NCI-H1694 treated with DMSO at 0.1 percent for 48 hours (cell line): ENCODE measurements at regions not wholly inside any gene's neighbourhood (a gene's known extent, or its start where the extent isn't known, plus 50 kb on each side); places are given as distances from the start of the nearest gene placed in this dataset.
"Not testable (repeated sequence)": the region's sequence is repeated elsewhere in the genome, so short reads cannot be mapped to it uniquely, and the experiment has no call there.

Experiments used
- DNase-seq: peaks from one replicate; lab custom pipeline; 2025; lab: John Stamatoyannopoulos, UW

DNA sequence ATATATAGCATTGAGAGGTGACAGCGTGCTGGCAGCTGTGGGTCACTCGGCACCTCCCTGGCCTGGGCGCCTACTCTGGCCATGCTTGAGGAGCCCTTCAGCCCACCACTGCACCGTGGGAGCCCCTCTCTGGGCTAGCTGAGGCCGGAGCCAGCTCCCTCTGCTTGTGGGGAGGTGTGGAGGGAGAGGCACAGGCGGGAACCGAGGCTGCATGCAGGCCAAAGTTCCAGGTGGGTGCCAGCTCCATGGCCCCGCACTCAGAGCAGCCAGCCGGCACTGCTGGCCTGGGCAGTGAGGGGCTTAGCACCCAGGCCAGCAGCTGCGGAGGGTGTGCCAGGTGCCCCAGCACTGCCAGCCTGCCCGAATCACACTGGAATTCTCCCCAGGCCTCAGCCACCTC, 299.9 kb upstream of the PABPC4L start:
- not testable (repeated sequence) for DNase-seq

DNA sequence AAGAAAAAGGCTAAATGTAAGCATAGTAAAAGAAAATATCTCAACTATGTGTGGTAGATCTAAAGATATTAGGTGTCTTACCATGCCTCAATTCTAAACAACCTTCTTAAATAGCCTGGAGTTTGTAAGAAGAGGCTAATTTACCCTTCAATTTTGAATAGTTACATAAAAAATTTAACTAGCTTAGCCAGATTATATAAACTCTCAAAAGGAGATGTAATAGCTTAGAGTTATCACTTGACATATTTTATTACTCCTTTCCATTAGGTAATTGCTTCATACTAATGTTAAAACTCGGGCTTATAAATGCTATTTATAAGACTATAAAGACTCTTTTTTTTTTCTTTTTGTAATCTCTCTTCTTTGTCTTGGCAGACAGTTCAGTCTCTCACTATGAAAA, 297.5 kb upstream of the PABPC4L start:
- DNase-seq = no peak

DNA sequence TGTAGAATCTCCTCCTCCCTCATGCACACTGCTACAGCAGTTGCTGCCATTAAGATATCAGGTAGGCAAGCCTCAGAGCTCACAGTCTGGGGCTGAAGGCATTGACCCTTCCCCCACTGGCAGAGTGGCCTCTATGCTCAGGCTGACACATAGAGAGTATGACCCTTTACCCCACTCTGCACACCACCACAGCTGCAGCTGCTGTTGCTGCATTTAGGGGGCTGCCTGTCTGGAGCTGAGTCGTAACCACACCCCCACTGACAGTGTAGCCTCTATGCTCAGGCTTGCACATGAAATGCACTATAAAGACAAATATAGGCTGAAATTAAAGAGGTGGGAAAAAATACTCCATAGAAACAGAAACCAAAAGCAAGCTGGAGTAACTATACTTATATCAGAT, 289.3 kb upstream of the PABPC4L start:
- DNase-seq = no peak

DNA sequence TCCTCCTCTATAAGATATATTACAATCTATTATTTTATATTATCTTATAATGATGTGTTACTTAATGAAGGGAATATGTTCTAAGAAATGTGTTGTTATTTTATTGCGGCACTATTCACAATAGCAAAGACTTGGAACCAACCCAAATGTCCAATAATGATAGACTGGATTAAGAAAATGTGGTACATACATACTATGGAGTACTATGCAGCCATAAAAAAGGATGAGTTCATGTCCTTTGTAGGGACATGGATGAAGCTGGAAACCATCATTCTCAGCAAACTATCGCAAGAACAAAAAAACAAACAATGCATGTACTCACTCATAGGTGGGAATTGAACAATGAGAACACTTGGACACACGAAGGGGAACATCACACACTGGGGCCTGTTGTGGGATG, 281.9 kb upstream of the PABPC4L start:
- not testable (repeated sequence) for DNase-seq

DNA sequence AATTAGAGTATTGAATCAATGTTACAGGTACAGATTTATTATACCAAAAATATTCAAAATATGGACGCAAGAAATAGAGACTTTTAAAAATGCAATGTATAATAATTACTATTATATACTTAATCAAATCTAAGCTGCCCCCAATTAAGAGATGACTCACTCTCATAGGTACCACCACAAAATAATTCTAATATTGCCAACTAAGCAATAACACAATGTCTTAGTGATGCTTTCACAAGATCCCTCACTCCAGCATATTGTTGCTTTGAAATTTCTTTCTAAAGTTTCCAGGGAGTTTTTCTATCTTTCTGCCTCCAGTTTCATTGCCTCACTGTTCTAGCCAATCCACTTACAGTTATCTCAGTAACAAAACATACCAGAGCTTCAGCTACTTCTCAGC, 270.0 kb upstream of the PABPC4L start:
- no peak for DNase-seq

DNA sequence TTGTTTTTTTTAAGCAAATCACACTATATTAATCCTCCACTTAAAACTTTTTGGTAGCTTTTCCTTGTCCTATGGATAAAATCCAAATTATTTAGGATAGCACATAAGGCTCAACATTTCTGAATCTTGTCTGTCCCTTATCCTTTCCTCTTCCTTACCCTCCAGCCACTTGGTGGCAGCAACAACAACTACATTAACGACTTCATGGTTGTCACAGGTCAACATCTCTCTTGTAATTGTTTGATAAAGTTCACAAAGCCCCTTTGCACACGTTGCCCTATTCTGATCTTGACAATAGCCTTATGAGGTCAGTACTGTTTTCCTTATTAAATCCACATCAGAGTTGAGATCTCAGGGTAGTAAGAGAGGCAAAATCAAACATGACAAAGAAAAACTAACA, 269.0 kb upstream of the PABPC4L start:
- no peak for DNase-seq

DNA sequence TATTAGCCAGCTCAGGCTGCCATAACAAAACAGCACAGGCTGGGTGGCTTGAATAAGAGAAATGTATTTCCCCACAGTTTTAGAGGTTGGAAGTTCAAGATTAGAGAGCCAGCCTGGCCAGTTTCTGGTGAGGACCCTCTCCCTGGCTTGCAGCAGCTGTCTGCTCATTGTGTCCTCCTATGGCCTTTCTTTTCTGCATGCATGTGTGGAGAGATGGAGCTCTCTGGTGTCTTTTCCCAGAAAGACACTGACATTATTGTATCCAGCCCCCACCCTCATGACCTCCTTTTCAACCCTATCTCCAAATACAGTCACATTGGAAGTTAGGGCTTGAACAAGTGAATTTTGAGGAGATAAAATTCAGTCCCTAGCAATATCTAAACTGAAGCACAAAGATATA, 263.8 kb upstream of the PABPC4L start:
- no peak for DNase-seq

DNA sequence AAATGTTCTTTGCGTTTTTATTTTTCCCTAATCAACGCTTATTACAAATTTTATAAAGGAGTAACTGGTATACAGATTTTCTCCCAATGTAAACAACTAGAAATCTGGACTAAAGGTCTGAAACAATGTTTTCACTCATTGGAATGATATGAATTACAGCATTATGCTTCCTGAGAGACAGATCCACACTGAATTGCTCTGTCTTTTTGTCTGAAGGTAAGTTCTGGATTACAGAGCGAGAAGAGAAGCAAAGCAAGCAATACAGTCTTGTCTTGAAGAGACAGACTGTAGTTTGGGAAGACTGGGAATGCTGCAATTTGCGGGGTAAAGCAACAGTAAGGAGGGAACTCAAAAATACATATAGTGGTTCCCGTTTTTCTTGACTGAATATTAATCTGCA, 262.2 kb upstream of the PABPC4L start:
- no peak for DNase-seq

DNA sequence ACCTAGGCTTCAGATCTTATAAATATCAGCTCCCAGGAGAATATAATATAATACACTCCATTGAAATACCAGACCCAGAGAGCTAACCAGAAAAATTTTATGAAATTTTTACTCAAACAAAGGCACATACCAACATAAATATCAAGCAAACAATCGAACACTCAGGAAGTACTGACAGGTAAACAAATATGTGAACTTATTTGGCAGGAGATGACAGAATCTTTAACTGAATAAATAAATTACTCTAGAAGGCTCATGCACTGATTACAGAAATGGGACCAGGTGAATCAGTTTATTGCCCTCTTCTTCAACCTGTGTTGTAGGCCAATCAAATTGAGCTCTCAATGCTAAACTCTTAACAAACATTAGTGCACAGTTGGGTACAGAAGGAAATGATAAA, 225.2 kb upstream of the PABPC4L start:
- DNase-seq = no peak

DNA sequence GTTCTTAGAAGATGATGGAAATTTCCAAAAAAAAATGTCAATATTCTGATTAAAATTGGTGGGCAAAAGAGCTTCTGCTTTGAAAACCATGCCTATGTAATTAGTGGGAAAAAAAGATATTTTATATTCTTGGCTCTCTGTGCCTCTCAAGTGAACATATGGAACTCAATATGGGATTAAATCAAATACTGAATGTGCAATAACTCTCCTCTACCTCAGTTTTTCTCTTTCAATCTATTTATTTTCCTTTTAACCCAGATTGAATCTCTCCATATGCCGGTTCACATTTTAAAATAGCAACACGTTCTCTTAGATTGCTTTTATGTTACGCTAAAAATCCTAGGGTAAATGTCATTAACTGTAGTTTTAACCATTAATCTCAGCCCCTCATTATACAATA, 224.2 kb upstream of the PABPC4L start:
- DNase-seq = no peak

DNA sequence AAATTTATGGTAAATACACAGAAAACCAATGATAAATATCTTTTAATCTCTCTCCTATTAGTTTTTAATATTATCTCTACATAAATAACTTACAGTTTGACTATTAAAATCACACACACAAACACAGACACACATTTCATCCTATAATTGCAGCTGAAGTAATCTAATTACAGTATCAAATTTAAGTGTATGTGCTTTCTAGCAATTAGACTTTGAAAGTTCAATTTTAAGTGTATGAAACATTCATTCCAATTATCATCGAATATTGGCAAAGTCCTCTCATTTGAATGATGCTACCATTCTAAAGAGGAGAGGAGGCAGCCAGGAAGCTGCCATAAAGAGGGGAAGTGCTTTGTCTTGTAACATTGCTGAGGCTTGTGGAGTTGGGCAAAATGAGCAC, 221.2 kb upstream of the PABPC4L start:
- no peak for DNase-seq

DNA sequence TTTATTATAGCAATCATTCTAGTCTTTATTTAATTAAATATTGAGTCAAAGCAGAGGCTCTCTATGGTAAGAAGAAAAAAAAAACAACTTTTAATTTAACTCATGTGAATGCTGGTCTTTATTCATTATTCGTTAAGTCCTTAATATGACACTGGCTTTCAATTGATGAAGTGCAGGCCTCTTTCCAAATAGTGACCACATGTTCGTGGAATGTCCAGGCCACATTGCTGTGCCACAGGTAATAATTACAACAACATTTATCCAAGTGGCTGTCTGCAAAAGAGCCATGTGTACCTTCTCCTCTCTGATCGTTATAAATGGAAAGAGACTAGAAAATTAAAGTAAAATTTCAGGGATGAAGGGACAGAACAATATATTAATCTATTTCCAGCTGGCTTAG, 220.1 kb upstream of the PABPC4L start:
- DNase-seq = no peak

DNA sequence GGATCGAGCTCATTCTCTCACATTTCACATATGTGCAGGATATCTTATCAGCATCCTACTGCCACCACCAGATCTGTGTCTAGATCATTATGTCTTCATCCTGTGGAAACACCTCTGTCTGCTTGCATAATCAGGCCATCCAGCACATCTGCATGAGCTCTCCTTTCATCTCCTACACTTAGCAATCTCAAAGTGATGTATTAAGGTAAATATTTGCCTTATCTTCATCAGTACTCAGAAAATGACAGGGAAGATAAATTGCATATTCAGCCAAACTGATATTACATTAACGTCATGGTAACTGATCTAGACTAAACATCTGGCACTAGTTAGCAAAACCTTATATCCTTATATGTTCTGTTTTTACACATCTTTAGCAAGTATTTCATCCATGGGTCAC, 207.3 kb upstream of the PABPC4L start:
- no peak for DNase-seq

DNA sequence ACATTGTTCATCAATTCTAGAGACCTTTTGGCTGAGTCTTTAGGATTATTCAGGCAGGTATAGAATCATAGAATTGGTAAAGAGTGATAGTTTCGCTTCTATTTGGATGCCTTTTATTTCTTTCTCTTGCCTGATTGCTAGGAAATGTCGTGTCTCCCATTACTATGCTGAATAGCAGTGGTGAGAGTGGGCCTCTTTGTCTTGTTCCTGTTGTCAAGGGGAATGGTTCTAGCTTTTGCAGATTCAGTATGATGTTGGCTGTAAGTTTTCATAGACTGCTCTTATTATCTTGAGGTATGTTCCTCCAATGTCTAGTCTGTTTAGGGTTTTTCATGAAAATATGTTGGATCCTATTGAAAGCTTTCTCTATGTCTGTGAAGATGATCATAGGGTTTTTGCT, 200.2 kb upstream of the PABPC4L start:
- DNase-seq = no peak

DNA sequence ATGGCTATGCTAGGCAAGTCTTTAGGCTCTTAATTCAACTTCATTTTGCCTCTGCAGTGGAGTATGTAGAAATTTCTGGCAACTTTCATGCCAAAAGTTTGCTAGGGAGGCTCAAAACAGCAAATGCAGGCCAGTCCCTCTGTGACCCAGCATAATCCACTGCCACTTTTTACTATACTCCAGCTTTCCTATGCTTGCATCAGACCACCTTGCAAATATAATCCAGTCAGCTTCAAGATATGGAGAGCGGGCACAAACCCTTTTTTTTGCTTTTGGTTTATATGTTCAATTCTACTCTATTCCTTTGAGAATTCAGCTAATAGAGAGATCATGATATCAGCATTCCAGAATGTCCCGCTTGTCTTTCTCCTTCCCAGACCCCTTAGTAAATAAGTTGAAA, 192.0 kb upstream of the PABPC4L start:
- DNase-seq = no peak

DNA sequence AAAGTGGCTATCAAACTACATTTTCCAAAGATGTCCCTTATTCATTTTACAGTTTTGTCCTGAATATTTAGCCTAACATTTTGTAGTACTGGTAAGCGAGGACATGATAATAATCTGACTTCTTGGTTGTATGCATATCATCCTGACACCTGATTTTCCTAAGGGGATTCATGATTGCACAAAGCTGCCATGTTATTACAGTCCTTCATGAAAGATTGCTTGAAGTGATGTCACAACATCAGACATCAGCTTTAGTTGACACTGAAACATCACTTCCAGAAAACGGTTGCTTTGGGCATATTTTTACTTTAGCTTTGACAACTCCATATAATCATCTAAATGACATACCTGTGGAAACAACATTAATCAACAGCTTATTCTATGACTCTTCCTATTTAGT, 188.7 kb upstream of the PABPC4L start:
- no peak for DNase-seq

DNA sequence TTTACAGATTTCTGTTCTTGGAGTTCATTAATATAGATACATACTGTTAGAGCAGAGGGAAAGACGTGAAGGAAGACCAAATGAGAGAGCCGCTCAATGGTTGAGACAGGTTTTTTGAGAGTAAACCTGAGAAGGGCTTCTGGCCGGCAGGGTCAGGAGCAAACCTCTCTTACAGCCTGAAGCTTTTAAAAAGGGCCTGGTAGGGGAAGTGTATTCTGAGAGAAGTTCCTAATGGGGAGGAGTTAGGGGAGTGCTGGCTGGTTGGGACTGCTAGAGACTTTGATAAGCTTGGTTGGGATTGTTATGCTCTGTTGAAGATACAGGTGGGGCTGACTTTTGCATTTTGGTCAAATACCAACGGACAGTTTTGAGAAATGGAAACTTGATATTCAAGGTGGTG, 186.8 kb upstream of the PABPC4L start:
- DNase-seq = no peak

DNA sequence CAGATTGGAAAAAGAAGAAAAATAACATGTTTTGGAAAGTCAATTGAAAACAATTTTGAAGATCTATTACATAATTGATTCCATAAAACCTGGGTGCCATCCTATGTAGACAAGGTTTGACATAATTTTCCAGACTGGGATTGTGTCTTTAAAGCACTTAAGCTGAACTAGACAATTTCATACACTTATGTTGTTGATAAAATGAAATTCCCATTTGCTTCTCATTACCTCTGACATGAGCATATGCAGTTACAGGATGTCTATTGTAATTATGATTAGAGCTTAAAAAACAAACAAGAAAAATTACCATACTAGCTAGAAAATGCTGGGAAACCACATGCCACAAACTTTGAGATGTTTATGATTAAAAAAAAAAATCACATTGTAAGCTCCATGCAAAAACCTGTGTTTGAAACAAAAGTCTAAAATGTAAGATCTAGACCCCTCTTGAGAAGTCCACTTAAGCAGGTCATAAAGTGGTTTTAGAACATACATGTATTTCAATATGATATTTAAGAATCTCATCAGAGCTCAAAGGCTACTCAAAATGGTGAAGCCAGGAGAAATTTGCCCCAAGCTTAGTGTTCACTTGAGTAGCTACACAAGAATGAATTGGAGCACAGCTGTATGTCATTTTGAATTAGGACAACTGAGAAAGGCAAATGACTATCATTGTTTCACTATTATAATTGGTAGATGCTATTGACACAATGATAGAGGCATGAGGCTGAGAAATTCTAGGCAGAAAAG, 181.1 kb upstream of the PABPC4L start:
- no peak for DNase-seq

DNA sequence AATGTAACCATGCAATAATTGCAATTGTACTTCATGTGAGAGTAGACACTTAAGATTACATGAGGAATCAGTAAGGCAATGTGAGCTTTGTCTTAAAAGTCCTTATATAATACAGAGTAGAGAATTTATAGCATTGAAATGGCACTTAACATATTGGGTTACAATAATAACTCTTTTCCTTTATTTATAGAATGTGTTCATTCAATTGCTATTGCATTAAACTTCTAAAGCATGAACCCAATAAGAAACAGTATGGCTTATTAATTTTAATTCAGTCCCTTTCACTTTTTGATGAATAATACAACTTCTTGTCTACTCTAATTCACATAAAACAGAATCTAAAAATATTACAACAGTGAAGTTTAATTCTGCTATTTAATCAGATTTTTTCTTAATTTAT, 174.2 kb upstream of the PABPC4L start:
- DNase-seq = no peak

DNA sequence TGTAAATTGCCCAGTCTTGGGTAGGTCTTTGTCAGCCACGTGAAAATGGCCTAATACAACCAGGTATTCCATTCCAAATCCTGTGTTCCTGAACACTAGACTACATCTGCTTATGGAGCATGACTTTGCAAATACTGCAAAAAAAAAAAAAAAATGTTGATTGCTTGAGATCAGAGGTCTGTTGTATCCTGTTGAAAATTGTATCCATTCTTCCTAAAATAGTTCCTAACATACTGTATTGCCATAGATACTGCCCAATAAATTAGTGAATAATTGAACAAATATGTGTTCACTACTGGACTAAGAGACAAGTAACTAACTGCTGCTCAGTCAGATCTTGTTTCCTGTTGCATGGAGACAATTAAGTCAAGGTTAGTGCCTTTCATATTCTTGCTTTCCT, 164.3 kb upstream of the PABPC4L start:
- no peak for DNase-seq

DNA sequence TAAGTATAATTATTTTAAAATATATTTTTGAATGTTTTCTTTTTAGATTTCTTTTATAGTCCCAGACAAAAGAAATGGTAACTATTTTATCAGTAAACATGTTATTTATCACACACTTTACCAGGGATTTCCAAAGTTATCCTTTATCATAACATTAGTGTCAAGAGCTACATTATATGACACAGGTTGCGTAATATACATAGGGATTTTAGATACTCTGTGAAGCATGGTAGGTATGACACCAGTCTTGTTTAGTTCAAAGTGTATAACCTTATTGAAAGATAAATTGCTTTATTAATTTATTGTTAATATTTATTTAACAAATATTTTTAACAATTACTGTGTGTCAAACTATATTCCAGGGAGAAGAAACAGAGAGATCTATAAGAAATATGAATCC, 163.3 kb upstream of the PABPC4L start:
- DNase-seq = no peak

DNA sequence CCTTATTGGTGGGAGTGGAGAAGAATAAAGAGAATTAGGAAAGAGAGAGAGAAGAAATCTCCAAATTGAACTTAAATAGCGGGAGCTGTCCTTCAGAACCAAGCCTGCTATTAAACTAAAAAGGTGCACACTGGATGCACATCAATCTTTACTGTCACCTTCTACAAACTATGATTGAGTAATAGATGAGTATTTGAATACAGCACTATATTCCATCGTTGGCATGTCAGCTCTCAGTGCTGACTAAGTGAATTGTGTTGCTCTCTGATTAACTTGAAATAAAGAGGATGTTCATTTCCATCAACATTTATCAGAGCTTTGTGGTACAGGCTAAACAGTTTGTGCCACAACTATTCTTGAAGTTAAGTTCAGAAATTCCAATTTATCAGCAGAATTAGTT, 143.7 kb upstream of the PABPC4L start:
- no peak for DNase-seq

DNA sequence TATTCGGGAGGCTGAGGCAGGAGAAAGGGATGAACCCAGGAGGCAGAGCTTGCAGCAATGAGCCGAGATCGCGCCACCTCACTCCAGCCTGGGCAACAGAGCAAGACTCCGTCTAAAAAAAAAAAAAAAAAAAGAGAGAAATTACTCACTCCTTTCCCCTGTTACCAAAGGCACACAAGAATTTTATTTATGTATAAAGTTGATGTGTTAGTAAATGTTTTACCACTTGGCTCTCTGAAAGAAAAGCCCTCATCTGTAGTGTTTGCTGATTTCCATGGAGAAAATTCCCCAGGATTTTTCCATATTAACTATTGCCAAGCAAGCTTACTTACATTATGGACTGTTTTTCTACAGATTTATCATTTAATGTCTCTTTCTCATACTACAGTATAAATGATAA, 142.1 kb upstream of the PABPC4L start:
- no peak for DNase-seq

DNA sequence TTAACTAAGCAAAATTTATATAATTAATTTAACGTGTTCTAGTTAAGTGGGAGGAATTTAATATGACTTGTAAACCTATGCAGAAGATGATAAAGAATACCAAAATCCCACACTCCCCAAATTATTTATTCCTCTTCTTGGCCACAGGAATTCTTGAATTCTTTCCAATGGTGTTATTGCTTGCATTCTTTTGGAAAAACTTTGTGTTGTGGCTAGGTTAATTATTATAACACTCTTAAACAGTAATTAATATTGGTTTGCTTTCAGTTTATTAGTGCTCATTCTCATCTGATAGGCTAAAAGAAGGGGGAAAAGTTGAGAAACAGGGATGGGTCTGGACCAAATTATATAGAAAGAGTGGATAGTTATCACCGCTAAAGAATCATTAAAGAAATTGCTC, 141.5 kb upstream of the PABPC4L start:
- no peak for DNase-seq

DNA sequence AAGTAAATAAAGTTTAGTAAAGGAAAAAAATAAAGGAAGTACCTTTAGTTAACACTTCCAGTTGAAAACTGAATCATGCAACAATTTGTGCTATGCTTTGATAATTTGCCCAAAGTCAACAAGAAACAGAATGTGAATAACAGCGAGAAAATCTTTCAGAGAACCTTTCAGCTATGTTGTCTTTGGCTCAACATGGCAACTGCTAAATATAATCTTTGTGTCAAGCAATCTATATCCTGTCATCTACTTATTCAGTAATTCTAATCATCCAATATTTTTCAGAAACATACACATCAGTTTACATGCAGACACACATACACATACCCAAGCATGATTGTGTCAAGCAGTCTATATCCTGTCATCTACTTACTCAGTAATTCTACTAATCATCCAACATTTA, 136.0 kb upstream of the PABPC4L start:
- no peak for DNase-seq
